Esophagus squamous epithelium (tissue), 5 donors: ENCODE measurements at regions not wholly inside any gene's neighbourhood (a gene's known extent, or its start where the extent isn't known, plus 50 kb on each side); places are given as distances from the start of the nearest gene placed in this dataset.

Experiments
- DNase-seq: peaks from one replicate; lab custom pipeline; 2025; lab: John Stamatoyannopoulos, UW
- H3K27ac ChIP-seq, 4 donors: fragments of 200-600 bp; sonication (generic); one replicate each; pipeline ENCODE4 v1.5.1; 2016 to 2019; ENCODE audit warnings: mild to moderate bottlenecking in 1 of 4
- H3K27me3 ChIP-seq, 4 donors: fragments of 200-600 bp; sonication (generic); 1 replicate in 3 of 4; 2 replicates in 1 of 4; pipeline versions ENCODE4 v1.5.1 to v1.6.0; 2017 to 2021; ENCODE audit warnings: antibody characterized with exemption in 1 of 4
- H3K36me3 ChIP-seq, 3 donors: fragments of 200-600 bp; sonication (generic); one replicate each; pipeline ENCODE4 v1.5.1; 2016 to 2019
- H3K4me1 ChIP-seq, 3 donors: fragments of 200-600 bp; sonication (generic); one replicate each; pipeline ENCODE4 v1.5.1; 2017 to 2019
- H3K4me3 ChIP-seq, 4 donors: fragments of 200-600 bp; sonication (generic); 1 replicate in 3 of 4; 2 replicates in 1 of 4; pipeline ENCODE4 v1.5.1; 2016 to 2019; ENCODE audit warnings: mild to moderate bottlenecking in 2 of 4, moderate library complexity in 1 of 4
- H3K9me3 ChIP-seq, 3 donors: fragments of 200-600 bp; sonication (generic); one replicate each; pipeline ENCODE4 v1.5.1; 2016 to 2019
- CTCF ChIP-seq, 6 experiments: fragments of 450-650 bp in 4 of 6; fragments of 200-600 bp in 2 of 6; sonication (generic) in 2 of 6; IDR thresholded peaks; one replicate each; pipeline ENCODE4 v1.5.1; 2016 to 2019; ENCODE audit warnings: antibody characterized with exemption in 6 of 6, mild to moderate bottlenecking in 4 of 6, moderate library complexity in 4 of 6
- POLR2A ChIP-seq, 4 donors: fragments of 450-650 bp; IDR thresholded peaks; one replicate each; pipeline ENCODE4 v1.6.1; 2017; ENCODE audit warnings: antibody characterized with exemption in 4 of 4, mild to moderate bottlenecking in 4 of 4, moderate library complexity in 3 of 4
- WGBS, 2 donors: methylation state at CpG; one replicate each; pipeline ENCODE4 v1.1.5; 2018; 5-methylcytosine and 5-hydroxymethylcytosine counted together
- intact Hi-C: fragments of 100-400 bp; cut with DNase I; formaldehyde crosslinking; loops from one replicate; pipeline ENCODE4 v1.15.0; 2022
- donor health status: DM: yes; HTN: yes; CAD: no.

DNA sequence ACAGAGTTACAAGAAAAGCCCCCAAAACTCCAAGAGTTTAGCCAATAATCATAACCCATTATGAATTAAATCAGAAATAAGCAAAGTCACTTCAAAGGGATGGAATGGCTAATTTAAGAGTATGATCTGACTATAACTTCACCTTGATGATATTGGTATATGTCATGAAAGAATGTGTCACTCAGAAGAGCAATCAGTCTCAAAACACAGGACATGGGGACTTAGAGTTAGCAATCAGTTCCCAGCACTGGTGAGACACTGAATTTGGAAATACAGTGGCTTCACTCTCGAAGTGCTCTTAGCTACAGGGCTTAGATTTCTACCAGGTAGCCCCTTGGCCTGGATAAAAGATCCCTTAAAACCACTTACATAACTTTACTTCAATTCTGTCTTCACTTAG, 65.7 kb upstream of the EXOC1L start:
- WGBS, 2 donors: 44 to 50% methylated on average over 1 of the region's 1 CpG
- H3K9me3 ChIP-seq: no peaks in the 10 kb centered on the region

GRCh38 chr4:55754754-55755350, 64.7 kb upstream of the EXOC1L start:
- no peaks in the 10 kb centered on the region for H3K27me3 ChIP-seq
- H3K27ac ChIP-seq: peak overlapping the region in 1 of 4 donors; percentile 4
- WGBS, 2 donors: 68 to 72% methylated on average over 5 to 6 of the region's 6 CpGs
- H3K4me1 ChIP-seq: peaks cover 0 to 19% (median 5%) of the 10 kb centered on the region in 3 donors
- H3K36me3 ChIP-seq: no peaks in the 10 kb centered on the region
- H3K9me3 ChIP-seq: no peaks in the 10 kb centered on the region
- no peak overlapping the region for H3K4me3 ChIP-seq
- DNase-seq: no peak
- TF ChIP-seq POLR2A (IDR thresholded peaks at IDR 0.05) (no peak), CTCF (IDR thresholded peaks at IDR 0.05) (no peak)
- intact Hi-C loops: no loop called here

More for the DNA sequence above, 65.7 kb upstream of the EXOC1L start:
- DNase-seq: no peak
- intact Hi-C loops: no loop called here
- Histone ChIP-seq H3K27ac (no peak overlapping the region), H3K27me3 (no peaks in the 10 kb centered on the region), H3K4me3 (no peak overlapping the region), H3K4me1 (peaks cover 0 to 18% (median 5%) of the 10 kb centered on the region in 3 donors), H3K36me3 (no peaks in the 10 kb centered on the region)
- TF ChIP-seq CTCF (IDR thresholded peaks at IDR 0.05) (no peak), POLR2A (IDR thresholded peaks at IDR 0.05) (no peak)

DNA sequence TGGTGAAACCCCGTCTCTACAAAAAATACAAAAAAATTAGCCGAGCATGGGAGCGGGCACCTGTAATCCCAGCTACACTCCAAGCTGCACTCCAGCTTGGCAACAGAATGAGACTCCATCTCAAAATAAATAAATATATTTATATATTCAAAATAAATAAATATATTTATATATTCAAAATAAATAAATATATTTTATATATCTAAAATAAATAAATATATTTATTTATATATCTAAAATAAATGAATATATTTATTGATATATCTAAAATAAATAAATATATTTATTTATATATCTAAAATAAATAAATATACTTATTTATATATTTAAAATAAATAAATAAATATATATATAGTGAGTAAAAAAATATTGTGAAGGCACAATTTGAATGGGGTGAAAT, 63.4 kb upstream of the EXOC1L start:
- no peak overlapping the region for H3K27ac ChIP-seq
- WGBS, 2 donors: 96 to 100% methylated on average over 3 of the region's 3 CpGs
- DNase-seq: no peak
- H3K9me3 ChIP-seq: no peaks in the 10 kb centered on the region
- H3K4me1 ChIP-seq: peaks cover 0 to 19% (median 5%) of the 10 kb centered on the region in 3 donors
- no peak overlapping the region for H3K4me3 ChIP-seq
- no peaks in the 10 kb centered on the region for H3K27me3 ChIP-seq
- TF ChIP-seq CTCF (IDR thresholded peaks at IDR 0.05) (no peak), POLR2A (IDR thresholded peaks at IDR 0.05) (no peak)
- H3K36me3 ChIP-seq: no peaks in the 10 kb centered on the region
- intact Hi-C loops: no loop called here

DNA sequence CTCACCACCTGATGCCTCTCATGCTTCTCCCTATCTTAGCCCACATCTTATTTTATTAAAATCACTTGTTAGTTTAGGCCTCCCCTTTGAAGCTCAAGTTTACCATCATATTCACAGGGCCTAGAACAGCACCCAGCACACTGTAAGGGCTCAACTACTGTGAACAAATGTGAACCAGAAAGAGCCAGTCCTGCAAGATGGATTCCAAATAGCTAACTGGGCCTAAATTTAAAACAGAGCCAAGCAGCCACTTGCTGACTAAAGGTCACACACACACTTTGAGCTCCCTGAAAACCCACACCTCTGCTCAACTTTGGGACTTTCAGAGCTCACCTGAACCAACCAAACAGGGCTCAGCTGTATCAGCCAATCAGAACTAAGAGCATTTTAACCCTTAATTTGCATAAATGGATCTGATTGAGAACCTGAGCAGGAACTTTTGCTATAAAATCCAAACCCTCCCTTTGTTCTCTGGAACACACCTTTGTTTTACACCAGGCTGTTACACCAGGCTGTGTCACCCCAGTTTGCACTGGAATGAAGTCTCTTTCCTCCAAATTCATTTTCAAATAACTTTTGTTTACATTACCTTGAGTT, 62.1 kb upstream of the EXOC1L start:
- peak overlapping the region; percentile 38 to 77 (median 65) for H3K27ac ChIP-seq

More for the DNA sequence above, 62.1 kb upstream of the EXOC1L start:
- Histone ChIP-seq H3K4me1 (peaks cover 0 to 19% (median 5%) of the 10 kb centered on the region in 3 donors), H3K27me3 (no peaks in the 10 kb centered on the region), H3K36me3 (no peaks in the 10 kb centered on the region), H3K4me3 (no peak overlapping the region), H3K9me3 (no peaks in the 10 kb centered on the region)
- TF ChIP-seq CTCF (IDR thresholded peaks at IDR 0.05) (no peak), POLR2A (IDR thresholded peaks at IDR 0.05) (no peak)
- no peak for DNase-seq
- intact Hi-C loops: no loop called here
